HEK293 (cell line): ENCODE measurements at regions not wholly inside any gene's neighbourhood (a gene's known extent, or its start where the extent isn't known, plus 50 kb on each side); places are given as distances from the start of the nearest gene placed in this dataset.

Source experiments
- HOXD13 ChIP-seq: sonication (generic); formaldehyde crosslinking; IDR thresholded peaks from 2 replicates; pipeline ENCODE4 v1.8.0; 2022; ENCODE audit warnings: missing genetic modification reagents, borderline replicate concordance
- SP2 ChIP-seq: fragments of 450-650 bp; formaldehyde crosslinking; IDR thresholded peaks from 2 replicates; pipeline ENCODE4 v1.5.1; 2016; ENCODE audit warnings: missing biosample characterization, missing genetic modification characterization
- TCF7L2 ChIP-seq: IDR thresholded peaks from 2 replicates; pipeline ENCODE4 v1.6.1; 2011; ENCODE audit warnings: low read depth, mild to moderate bottlenecking, inconsistent platforms, low read length, moderate library complexity, borderline replicate concordance
- YY1 ChIP-seq: fragments of 450-650 bp; formaldehyde crosslinking; IDR thresholded peaks from 2 replicates; pipeline ENCODE4 v1.5.1; 2018; ENCODE audit warnings: missing biosample characterization, missing genetic modification characterization
- ZFP3 ChIP-seq: fragments of 450-650 bp; formaldehyde crosslinking; IDR thresholded peaks from 2 replicates; pipeline ENCODE4 v1.5.1; 2016; ENCODE audit warnings: low read depth, missing biosample characterization, missing genetic modification characterization
- ZFP37 ChIP-seq: fragments of 450-650 bp; formaldehyde crosslinking; IDR thresholded peaks from 2 replicates; pipeline ENCODE4 v1.5.1; 2016; ENCODE audit warnings: missing biosample characterization, missing genetic modification characterization
- ZNF19 ChIP-seq: fragments of 450-650 bp; formaldehyde crosslinking; IDR thresholded peaks from 2 replicates; pipeline ENCODE4; 2016; ENCODE audit warnings: missing biosample characterization, missing genetic modification characterization, low read depth
- ZNF221 ChIP-seq: fragments of 450-650 bp; formaldehyde crosslinking; IDR thresholded peaks from 2 replicates; pipeline ENCODE4 v1.5.1; 2017; ENCODE audit warnings: missing biosample characterization, missing genetic modification characterization, borderline replicate concordance
- ZNF660 ChIP-seq: fragments of 450-650 bp; IDR thresholded peaks from 2 replicates; pipeline ENCODE4 v1.5.1; 2018; ENCODE audit warnings: missing biosample characterization, mild to moderate bottlenecking, missing genetic modification characterization
- TF ChIP-seq, protein P1 (sequence below): fragments of 450-650 bp; formaldehyde crosslinking; IDR thresholded peaks from 2 replicates; pipeline ENCODE4 v1.5.1; 2016; ENCODE audit warnings: missing biosample characterization, missing genetic modification characterization
- TF ChIP-seq, protein P2 (sequence below): fragments of 450-650 bp; formaldehyde crosslinking; conservative IDR thresholded peaks from 2 replicates; pipeline ENCODE4 v1.5.1; 2016; ENCODE audit warnings: low read depth, missing biosample characterization, missing genetic modification characterization
- TF ChIP-seq, protein P3 (sequence below): fragments of 450-650 bp; formaldehyde crosslinking; IDR thresholded peaks from 2 replicates; pipeline ENCODE4 v1.5.1; 2016; ENCODE audit warnings: missing biosample characterization, missing genetic modification characterization

DNA sequence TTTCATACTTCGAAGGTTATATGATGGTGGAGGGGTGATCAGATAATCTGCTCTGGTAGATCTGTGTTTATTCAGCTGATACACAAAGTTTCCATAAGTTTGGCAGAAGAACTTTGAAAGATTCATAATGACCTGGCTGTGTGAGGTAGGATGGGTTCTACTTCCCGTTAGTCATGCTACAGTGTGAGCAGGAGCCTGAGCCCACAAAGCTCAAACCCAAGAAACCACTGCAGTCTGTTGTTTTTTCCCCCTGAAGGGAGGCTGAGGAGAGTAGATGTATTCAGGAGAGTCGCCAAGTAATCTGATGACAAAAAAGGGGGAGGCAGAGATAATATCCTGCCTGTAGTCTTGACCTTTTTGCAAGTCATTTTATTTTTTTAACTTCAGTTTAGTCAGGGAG lies 52.8 kb upstream of the PPP3CA start:
- TF ChIP-seq, protein P1, sequence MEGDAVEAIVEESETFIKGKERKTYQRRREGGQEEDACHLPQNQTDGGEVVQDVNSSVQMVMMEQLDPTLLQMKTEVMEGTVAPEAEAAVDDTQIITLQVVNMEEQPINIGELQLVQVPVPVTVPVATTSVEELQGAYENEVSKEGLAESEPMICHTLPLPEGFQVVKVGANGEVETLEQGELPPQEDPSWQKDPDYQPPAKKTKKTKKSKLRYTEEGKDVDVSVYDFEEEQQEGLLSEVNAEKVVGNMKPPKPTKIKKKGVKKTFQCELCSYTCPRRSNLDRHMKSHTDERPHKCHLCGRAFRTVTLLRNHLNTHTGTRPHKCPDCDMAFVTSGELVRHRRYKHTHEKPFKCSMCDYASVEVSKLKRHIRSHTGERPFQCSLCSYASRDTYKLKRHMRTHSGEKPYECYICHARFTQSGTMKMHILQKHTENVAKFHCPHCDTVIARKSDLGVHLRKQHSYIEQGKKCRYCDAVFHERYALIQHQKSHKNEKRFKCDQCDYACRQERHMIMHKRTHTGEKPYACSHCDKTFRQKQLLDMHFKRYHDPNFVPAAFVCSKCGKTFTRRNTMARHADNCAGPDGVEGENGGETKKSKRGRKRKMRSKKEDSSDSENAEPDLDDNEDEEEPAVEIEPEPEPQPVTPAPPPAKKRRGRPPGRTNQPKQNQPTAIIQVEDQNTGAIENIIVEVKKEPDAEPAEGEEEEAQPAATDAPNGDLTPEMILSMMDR (tag by site-specific recombination), result no peak
- TF ChIP-seq, protein P2, sequence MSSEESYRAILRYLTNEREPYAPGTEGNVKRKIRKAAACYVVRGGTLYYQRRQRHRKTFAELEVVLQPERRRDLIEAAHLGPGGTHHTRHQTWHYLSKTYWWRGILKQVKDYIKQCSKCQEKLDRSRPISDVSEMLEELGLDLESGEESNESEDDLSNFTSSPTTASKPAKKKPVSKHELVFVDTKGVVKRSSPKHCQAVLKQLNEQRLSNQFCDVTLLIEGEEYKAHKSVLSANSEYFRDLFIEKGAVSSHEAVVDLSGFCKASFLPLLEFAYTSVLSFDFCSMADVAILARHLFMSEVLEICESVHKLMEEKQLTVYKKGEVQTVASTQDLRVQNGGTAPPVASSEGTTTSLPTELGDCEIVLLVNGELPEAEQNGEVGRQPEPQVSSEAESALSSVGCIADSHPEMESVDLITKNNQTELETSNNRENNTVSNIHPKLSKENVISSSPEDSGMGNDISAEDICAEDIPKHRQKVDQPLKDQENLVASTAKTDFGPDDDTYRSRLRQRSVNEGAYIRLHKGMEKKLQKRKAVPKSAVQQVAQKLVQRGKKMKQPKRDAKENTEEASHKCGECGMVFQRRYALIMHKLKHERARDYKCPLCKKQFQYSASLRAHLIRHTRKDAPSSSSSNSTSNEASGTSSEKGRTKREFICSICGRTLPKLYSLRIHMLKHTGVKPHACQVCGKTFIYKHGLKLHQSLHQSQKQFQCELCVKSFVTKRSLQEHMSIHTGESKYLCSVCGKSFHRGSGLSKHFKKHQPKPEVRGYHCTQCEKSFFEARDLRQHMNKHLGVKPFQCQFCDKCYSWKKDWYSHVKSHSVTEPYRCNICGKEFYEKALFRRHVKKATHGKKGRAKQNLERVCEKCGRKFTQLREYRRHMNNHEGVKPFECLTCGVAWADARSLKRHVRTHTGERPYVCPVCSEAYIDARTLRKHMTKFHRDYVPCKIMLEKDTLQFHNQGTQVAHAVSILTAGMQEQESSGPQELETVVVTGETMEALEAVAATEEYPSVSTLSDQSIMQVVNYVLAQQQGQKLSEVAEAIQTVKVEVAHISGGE (tag by site-specific recombination), result no peak
- TF ChIP-seq ZFP37 (tag by site-specific recombination), result no peak
- TF ChIP-seq ZNF221 (tag by site-specific recombination), result no peak
- no peak for TF ChIP-seq ZNF660 (tag by site-specific recombination)
- TF ChIP-seq ZNF19 (tag by site-specific recombination), result no peak
- TF ChIP-seq YY1 (tag by site-specific recombination), result no peak
- TF ChIP-seq, protein P3, sequence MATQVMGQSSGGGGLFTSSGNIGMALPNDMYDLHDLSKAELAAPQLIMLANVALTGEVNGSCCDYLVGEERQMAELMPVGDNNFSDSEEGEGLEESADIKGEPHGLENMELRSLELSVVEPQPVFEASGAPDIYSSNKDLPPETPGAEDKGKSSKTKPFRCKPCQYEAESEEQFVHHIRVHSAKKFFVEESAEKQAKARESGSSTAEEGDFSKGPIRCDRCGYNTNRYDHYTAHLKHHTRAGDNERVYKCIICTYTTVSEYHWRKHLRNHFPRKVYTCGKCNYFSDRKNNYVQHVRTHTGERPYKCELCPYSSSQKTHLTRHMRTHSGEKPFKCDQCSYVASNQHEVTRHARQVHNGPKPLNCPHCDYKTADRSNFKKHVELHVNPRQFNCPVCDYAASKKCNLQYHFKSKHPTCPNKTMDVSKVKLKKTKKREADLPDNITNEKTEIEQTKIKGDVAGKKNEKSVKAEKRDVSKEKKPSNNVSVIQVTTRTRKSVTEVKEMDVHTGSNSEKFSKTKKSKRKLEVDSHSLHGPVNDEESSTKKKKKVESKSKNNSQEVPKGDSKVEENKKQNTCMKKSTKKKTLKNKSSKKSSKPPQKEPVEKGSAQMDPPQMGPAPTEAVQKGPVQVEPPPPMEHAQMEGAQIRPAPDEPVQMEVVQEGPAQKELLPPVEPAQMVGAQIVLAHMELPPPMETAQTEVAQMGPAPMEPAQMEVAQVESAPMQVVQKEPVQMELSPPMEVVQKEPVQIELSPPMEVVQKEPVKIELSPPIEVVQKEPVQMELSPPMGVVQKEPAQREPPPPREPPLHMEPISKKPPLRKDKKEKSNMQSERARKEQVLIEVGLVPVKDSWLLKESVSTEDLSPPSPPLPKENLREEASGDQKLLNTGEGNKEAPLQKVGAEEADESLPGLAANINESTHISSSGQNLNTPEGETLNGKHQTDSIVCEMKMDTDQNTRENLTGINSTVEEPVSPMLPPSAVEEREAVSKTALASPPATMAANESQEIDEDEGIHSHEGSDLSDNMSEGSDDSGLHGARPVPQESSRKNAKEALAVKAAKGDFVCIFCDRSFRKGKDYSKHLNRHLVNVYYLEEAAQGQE (tag by site-specific recombination), result no peak
- no peak for TF ChIP-seq SP2 (tag by site-specific recombination)
- TF ChIP-seq HOXD13 (CRISPR knock-in tag), result no peak
- TF ChIP-seq TCF7L2, result no peak
- no peak for TF ChIP-seq ZFP3
